Neural progenitor cell (in vitro differentiated cells): ENCODE measurements at regions not wholly inside any gene's neighbourhood (a gene's known extent, or its start where the extent isn't known, plus 50 kb on each side); places are given as distances from the start of the nearest gene placed in this dataset.

ENCODE experiments used
- DNase-seq: peaks from one replicate; pipeline ENCODE4 v3.0.0-alpha.2; 2016; ENCODE audit warnings: low spot score
- H2AFZ ChIP-seq: fragments of 200-600 bp; sonication (generic); replicated peaks from 2 replicates; pipeline ENCODE4 v1.6.1; 2016; ENCODE audit warnings: antibody characterized with exemption
- H3F3A ChIP-seq: fragments of 200-600 bp; sonication (generic); 2 replicates; pipeline ENCODE4 v1.6.1; 2016; ENCODE audit warnings: antibody characterized with exemption, low read depth
- H3K27ac ChIP-seq: fragments of 200-600 bp; sonication (generic); 2 replicates; pipeline ENCODE4 v1.5.1; 2016; ENCODE audit warnings: mild to moderate bottlenecking
- H3K27me3 ChIP-seq: fragments of 200-600 bp; sonication (generic); 2 replicates; pipeline ENCODE4 v1.6.1; 2016; ENCODE audit warnings: mild to moderate bottlenecking, moderate library complexity
- H3K36me3 ChIP-seq: fragments of 200-600 bp; sonication (generic); 2 replicates; pipeline ENCODE4 v1.5.1; 2016
- H3K4me1 ChIP-seq: fragments of 200-600 bp; sonication (generic); 2 replicates; pipeline ENCODE4 v1.6.1; 2016; ENCODE audit warnings: mixed run types
- H3K4me2 ChIP-seq: fragments of 200-600 bp; sonication (generic); 2 replicates; pipeline ENCODE4 v1.6.1; 2016
- H3K4me3 ChIP-seq: fragments of 200-600 bp; sonication (generic); 2 replicates; pipeline ENCODE4 v1.5.1; 2016
- H3K79me2 ChIP-seq: fragments of 200-600 bp; sonication (generic); 2 replicates; pipeline ENCODE4 v1.6.1; 2016; ENCODE audit warnings: low read depth
- H3K9ac ChIP-seq: fragments of 200-600 bp; sonication (generic); 2 replicates; pipeline ENCODE4 v1.6.1; 2016
- H3K9me3 ChIP-seq: fragments of 200-600 bp; sonication (generic); 2 replicates; pipeline ENCODE4 v1.5.1; 2016; ENCODE audit warnings: low read depth
- H4K20me1 ChIP-seq: fragments of 200-600 bp; sonication (generic); 2 replicates; pipeline ENCODE4 v1.6.1; 2016; ENCODE audit warnings: low read depth
- H3K27ac Mint-ChIP-seq: 3 replicates; pipeline ENCODE4 v1.8.0; 2021; ENCODE audit warnings: mixed read lengths
- H3K27me3 Mint-ChIP-seq: 2 replicates; pipeline ENCODE4 v1.8.0; 2022; ENCODE audit warnings: low read depth, mild to moderate bottlenecking, inconsistent platforms, moderate library complexity, mixed read lengths; ENCODE audit not compliant: insufficient read depth
- H3K36me3 Mint-ChIP-seq: 3 replicates; pipeline ENCODE4 v1.8.0; 2021; ENCODE audit warnings: mixed read lengths
- H3K4me1 Mint-ChIP-seq: 3 replicates; pipeline ENCODE4 v1.8.0; 2021; ENCODE audit warnings: mixed read lengths
- H3K4me3 Mint-ChIP-seq: 3 replicates; pipeline ENCODE4 v1.8.0; 2021; ENCODE audit warnings: mild to moderate bottlenecking, moderate library complexity, mixed read lengths
- H3K9me3 Mint-ChIP-seq: 3 replicates; pipeline ENCODE4 v1.8.0; 2020; ENCODE audit warnings: mixed read lengths
- CTCF ChIP-seq: fragments of 200-600 bp; sonication (generic); IDR thresholded peaks from 2 replicates; pipeline ENCODE4 v1.5.1; 2017; ENCODE audit warnings: antibody characterized with exemption, mild to moderate bottlenecking
- EZH2 ChIP-seq: fragments of 200-600 bp; sonication (generic); IDR thresholded peaks from 2 replicates; pipeline ENCODE4 v1.6.1; 2017; ENCODE audit warnings: antibody characterized with exemption, mild to moderate bottlenecking, moderate library complexity
- EZH2phosphoT487 ChIP-seq: fragments of 200-600 bp; sonication (generic); IDR thresholded peaks from 2 replicates; pipeline ENCODE4 v1.6.1; 2017; ENCODE audit warnings: antibody characterized with exemption

DNA sequence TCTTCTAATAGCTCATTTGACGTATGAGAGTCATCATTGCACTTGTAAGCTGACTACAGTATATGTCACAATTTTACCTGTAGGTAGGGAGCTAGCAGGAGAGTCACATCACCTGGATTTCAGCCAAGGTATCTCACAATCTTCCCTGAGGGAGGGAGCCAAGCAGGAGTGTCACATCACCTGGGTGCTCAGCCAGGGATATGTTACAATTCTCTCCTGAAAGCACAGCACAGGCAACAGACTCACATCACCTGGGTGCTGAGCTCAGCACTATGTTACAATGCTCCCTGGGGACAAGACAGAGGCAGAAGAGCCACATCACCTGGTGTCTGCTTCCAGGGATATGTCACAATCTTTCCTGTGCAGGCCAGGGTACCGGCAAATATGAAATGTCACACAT is 51.5 kb upstream of the ZNF730 start:
- no peak overlapping the region for H3K9ac ChIP-seq
- no peak overlapping the region for H3K27ac ChIP-seq
- H3F3A ChIP-seq, result no peaks in the 10 kb centered on the region
- Mint-ChIP-seq H3K4me1 (no peaks in the 10 kb centered on the region), H3K27ac (no peak overlapping the region), H3K4me3 (no peak overlapping the region), H3K9me3 (peaks cover 77% of the 10 kb centered on the region), H3K36me3 (peaks cover 4% of the 10 kb centered on the region), H3K27me3 (no peaks in the 10 kb centered on the region)
- no peaks in the 10 kb centered on the region for H3K4me1 ChIP-seq
- TF ChIP-seq CTCF (no peak), EZH2phosphoT487 (no peak), EZH2 (no peak)
- no peak for DNase-seq
- no peak overlapping the region for H2AFZ ChIP-seq
- H3K4me3 ChIP-seq, result no peak overlapping the region
- no peaks in the 10 kb centered on the region for H4K20me1 ChIP-seq
- H3K79me2 ChIP-seq, result no peaks in the 10 kb centered on the region
- no peaks in the 10 kb centered on the region for H3K27me3 ChIP-seq
- H3K9me3 ChIP-seq, result peaks cover 5% of the 10 kb centered on the region
- H3K4me2 ChIP-seq, result no peak overlapping the region
- no peaks in the 10 kb centered on the region for H3K36me3 ChIP-seq

GRCh38 chr19:23062921-23063320 is 53.9 kb upstream of the ZNF730 start:
- Mint-ChIP-seq H3K4me1 (no peaks in the 10 kb centered on the region), H3K9me3 (peaks cover 76% of the 10 kb centered on the region), H3K27me3 (no peaks in the 10 kb centered on the region), H3K4me3 (no peak overlapping the region), H3K27ac (no peak overlapping the region), H3K36me3 (no peaks in the 10 kb centered on the region)
- no peaks in the 10 kb centered on the region for H4K20me1 ChIP-seq
- H3K79me2 ChIP-seq, result no peaks in the 10 kb centered on the region
- H3K27me3 ChIP-seq, result no peaks in the 10 kb centered on the region
- no peak overlapping the region for H2AFZ ChIP-seq
- H3F3A ChIP-seq, result no peaks in the 10 kb centered on the region
- no peaks in the 10 kb centered on the region for H3K9me3 ChIP-seq
- no peak for TF ChIP-seq EZH2
- H3K4me2 ChIP-seq, result no peak overlapping the region
- H3K36me3 ChIP-seq, result no peaks in the 10 kb centered on the region
- no peak overlapping the region for H3K9ac ChIP-seq
- H3K4me3 ChIP-seq, result no peak overlapping the region
- DNase-seq, result no peak
- no peaks in the 10 kb centered on the region for H3K4me1 ChIP-seq
- no peak overlapping the region for H3K27ac ChIP-seq

GRCh38 chr19:23060016-23060415 is 56.8 kb upstream of the ZNF730 start:
- no peak for DNase-seq
- Histone ChIP-seq H3K79me2 (no peaks in the 10 kb centered on the region), H3K27ac (no peak overlapping the region), H4K20me1 (no peaks in the 10 kb centered on the region), H3F3A (no peaks in the 10 kb centered on the region), H3K4me3 (no peak overlapping the region), H3K4me2 (no peak overlapping the region), H3K9me3 (no peaks in the 10 kb centered on the region), H3K27me3 (no peaks in the 10 kb centered on the region), H2AFZ (no peak overlapping the region), H3K4me1 (no peaks in the 10 kb centered on the region), H3K9ac (no peak overlapping the region), H3K36me3 (no peaks in the 10 kb centered on the region)
- Mint-ChIP-seq H3K4me3 (no peak overlapping the region), H3K4me1 (no peaks in the 10 kb centered on the region), H3K27me3 (peaks cover 4% of the 10 kb centered on the region), H3K9me3 (peaks cover 69% of the 10 kb centered on the region), H3K27ac (no peak overlapping the region), H3K36me3 (peaks cover 4% of the 10 kb centered on the region)
- TF ChIP-seq EZH2phosphoT487 (no peak), CTCF (no peak), EZH2 (no peak)

DNA sequence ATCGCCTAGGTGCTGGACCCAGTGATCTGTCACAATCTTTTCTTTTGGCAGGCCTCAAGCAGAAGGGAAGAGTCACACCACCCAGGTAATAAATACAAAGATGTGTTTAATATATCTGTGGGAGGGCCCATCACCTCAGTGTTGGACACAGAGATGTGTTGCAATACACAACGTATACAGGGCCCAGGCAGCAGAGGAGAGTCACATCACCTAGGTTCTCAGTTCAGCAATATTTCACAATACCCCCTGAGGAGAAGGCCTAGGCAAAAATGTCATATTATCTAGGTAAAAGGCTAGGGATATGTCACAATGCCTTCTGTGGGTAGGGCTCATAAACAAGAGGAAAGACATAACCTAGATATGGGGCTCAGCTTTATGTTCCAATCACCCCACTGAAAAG is 53.5 kb upstream of the ZNF728 start:
- Histone ChIP-seq H3K4me1 (no peaks in the 10 kb centered on the region), H3F3A (no peaks in the 10 kb centered on the region), H2AFZ (no peak overlapping the region), H3K36me3 (no peaks in the 10 kb centered on the region), H3K9ac (no peak overlapping the region), H3K4me3 (no peak overlapping the region), H3K9me3 (no peaks in the 10 kb centered on the region), H3K27ac (no peak overlapping the region), H3K27me3 (no peaks in the 10 kb centered on the region), H3K4me2 (no peak overlapping the region), H3K79me2 (no peaks in the 10 kb centered on the region), H4K20me1 (no peaks in the 10 kb centered on the region)
- Mint-ChIP-seq H3K9me3 (peaks cover 72% of the 10 kb centered on the region), H3K27ac (no peak overlapping the region), H3K27me3 (peaks cover 4% of the 10 kb centered on the region), H3K4me3 (no peak overlapping the region), H3K4me1 (no peaks in the 10 kb centered on the region), H3K36me3 (peaks cover 4% of the 10 kb centered on the region)
- TF ChIP-seq EZH2, result no peak
- no peak for TF ChIP-seq EZH2phosphoT487
- no peak for TF ChIP-seq CTCF
- DNase-seq, result no peak
